ENCODE measurements at regions not wholly inside any gene's neighbourhood (a gene's known extent, or its start where the extent isn't known, plus 50 kb on each side); places are given as distances from the start of the nearest gene placed in this dataset.

DNA sequence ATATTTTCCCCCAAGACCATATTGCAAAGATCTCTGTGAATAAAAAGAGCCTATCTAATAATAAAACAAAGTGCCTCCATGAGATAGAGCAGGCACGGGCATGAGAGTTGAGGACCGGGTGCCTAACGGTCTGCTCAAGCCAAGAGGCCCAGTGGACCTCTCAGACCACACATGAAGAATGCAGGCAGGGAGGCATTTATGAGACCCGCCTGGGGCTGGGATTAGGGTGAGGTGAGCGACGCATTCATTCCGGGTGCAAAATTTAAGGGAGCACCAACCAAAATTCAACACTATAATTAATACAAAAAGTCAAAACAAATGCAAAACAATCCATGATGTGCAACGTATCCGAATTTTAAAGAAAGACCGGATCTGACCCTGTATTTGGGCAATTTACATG lies 108.5 kb downstream of the MAF start:
- no peak for DNase-seq
- Mint-ChIP-seq H3K36me3 (no peaks in the 10 kb centered on the region), H3K4me1 (peaks cover 0 to 5% (median 2%) of the 10 kb centered on the region in 3 donors), H3K27ac (no peak overlapping the region), H3K4me3 (no peak overlapping the region), H3K27me3 (peaks cover 5 to 9% of the 10 kb centered on the region in 2 donors), H3K9me3 (peaks cover 3 to 7% (median 4%) of the 10 kb centered on the region in 3 donors)
- no peak for ATAC-seq (replicated peaks in 1 of 4)
- WGBS (ENCODE audit: insufficient coverage), result 100% methylated on average over 1 of the region's 10 CpGs
- ChIA-PET CTCF (interaction anchor here in 1 of 2 donors (0.6 kb wide), 2 partner anchors 78 to 984 kb away, joined by 3 to 6 read pairs; no protein-coding TSS in a partner anchor), POLR2A (no interaction called here)
- no peaks in the 10 kb centered on the region for H3K36me3 ChIP-seq (ENCODE audit: control insufficient read depth in 2 of 2, extremely low read depth in 1 of 2, insufficient read depth in 1 of 2, low read length in 1 of 2)
- no peaks in the 10 kb centered on the region for H3K27me3 ChIP-seq (replicated peaks in 1 of 2; ENCODE audit: control insufficient read depth in 2 of 2, extremely low read depth in 1 of 2, insufficient read depth in 2 of 2, low read length in 1 of 2)
- no peak overlapping the region for H3K4me3 ChIP-seq (ENCODE audit: control insufficient read depth in 1 of 2, extremely low read depth in 1 of 2, low read length in 1 of 2)
- no peak overlapping the region for H3K27ac ChIP-seq (ENCODE audit: low read length)
- H3K9me3 ChIP-seq, result no peaks in the 10 kb centered on the region
- peaks cover 0 to 6% of the 10 kb centered on the region in 2 experiments for H3K4me1 ChIP-seq (ENCODE audit: control insufficient read depth in 1 of 2, extremely low read depth in 1 of 2, insufficient read depth in 2 of 2, low read length in 2 of 2)

DNA sequence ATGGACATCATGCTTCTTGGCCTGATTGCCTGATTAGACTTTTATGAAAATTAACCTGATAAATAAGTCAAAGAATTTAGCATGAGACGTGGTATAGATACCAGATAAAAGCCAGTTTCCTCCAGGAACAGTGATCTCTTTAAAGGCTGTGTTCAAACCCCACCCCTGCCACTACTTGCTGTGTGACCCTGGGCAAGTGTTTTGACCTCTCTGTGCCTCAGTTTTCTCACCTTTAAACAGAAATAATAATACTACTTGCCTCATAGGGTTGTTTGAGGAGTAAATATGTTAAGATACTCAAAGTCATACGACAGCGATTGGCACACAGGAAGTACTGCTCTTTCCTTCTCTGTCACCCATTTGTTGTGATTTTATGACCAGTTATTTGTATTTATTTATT lies 115.5 kb downstream of the MAF start:
- H3K27me3 Mint-ChIP-seq, result peaks cover 11 to 14% of the 10 kb centered on the region in 2 donors
- POLR2A ChIA-PET, result no interaction called here

DNA sequence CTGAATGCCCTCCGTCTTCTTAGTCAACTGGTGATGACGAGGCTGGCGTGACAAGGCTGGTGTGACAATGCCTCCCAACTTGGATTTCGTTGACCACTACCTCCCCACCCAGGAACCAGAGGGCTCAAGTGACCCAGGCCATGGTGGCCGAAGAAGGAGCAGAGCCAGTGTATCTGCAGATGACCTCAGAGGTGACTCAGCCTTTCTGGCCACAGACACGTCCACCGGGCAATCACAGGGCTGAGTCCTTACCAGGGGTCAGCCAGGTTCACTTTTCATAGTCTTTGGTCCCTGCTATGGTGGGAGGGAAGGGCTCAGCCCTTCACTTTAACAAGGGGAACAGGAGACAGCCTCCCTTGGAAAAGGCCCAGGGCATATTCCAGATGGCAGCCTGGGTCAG lies 116.3 kb downstream of the MAF start:
- CTCF ChIA-PET, result no interaction called here
- no peaks in the 10 kb centered on the region for H3K36me3 Mint-ChIP-seq
- no peak overlapping the region for H3K4me3 Mint-ChIP-seq

More for the DNA sequence above, 115.5 kb downstream of the MAF start:
- Mint-ChIP-seq H3K4me3 (no peak overlapping the region), H3K27ac (no peak overlapping the region), H3K4me1 (no peaks in the 10 kb centered on the region), H3K9me3 (no peaks in the 10 kb centered on the region), H3K36me3 (no peaks in the 10 kb centered on the region)
- Histone ChIP-seq H3K36me3 (ENCODE audit: control insufficient read depth in 2 of 2, extremely low read depth in 1 of 2, insufficient read depth in 1 of 2, low read length in 1 of 2) (no peaks in the 10 kb centered on the region), H3K27me3 (replicated peaks in 1 of 2; ENCODE audit: control insufficient read depth in 2 of 2, extremely low read depth in 1 of 2, insufficient read depth in 2 of 2, low read length in 1 of 2) (peaks cover 0 to 5% of the 10 kb centered on the region in 2 experiments), H3K4me1 (ENCODE audit: control insufficient read depth in 1 of 2, extremely low read depth in 1 of 2, insufficient read depth in 2 of 2, low read length in 2 of 2) (no peaks in the 10 kb centered on the region), H3K4me3 (ENCODE audit: control insufficient read depth in 1 of 2, extremely low read depth in 1 of 2, low read length in 1 of 2) (no peak overlapping the region), H3K27ac (ENCODE audit: low read length) (no peak overlapping the region), H3K9me3 (no peaks in the 10 kb centered on the region)
- no CpG with 5 or more reads among the region's 3 CpGs for WGBS (ENCODE audit: insufficient coverage)
- ATAC-seq (replicated peaks in 1 of 4) (no peak), DNase-seq (no peak)
- CTCF ChIA-PET, result no interaction called here

GRCh38 chr16:79483336-79483735 lies 117.2 kb downstream of the MAF start:
- CTCF ChIA-PET, result no interaction called here
- H3K36me3 Mint-ChIP-seq, result no peaks in the 10 kb centered on the region
- no peak overlapping the region for H3K27ac ChIP-seq (ENCODE audit: low read length)
- no peaks in the 10 kb centered on the region for H3K4me1 Mint-ChIP-seq
- 89% methylated on average over 3 of the region's 3 CpGs for WGBS (ENCODE audit: insufficient coverage)
- H3K27ac Mint-ChIP-seq, result no peak overlapping the region
- DNase-seq, result no peak
- H3K27me3 ChIP-seq (replicated peaks in 1 of 2; ENCODE audit: control insufficient read depth in 2 of 2, extremely low read depth in 1 of 2, insufficient read depth in 2 of 2, low read length in 1 of 2), result peaks cover 0 to 5% of the 10 kb centered on the region in 2 experiments
- H3K27me3 Mint-ChIP-seq, result peaks cover 5 to 13% of the 10 kb centered on the region in 2 donors
- no peak overlapping the region for H3K4me3 ChIP-seq (ENCODE audit: control insufficient read depth in 1 of 2, extremely low read depth in 1 of 2, low read length in 1 of 2)
- no peaks in the 10 kb centered on the region for H3K9me3 Mint-ChIP-seq
- no peak overlapping the region for H3K4me3 Mint-ChIP-seq
- ATAC-seq (replicated peaks in 1 of 4), result no peak
- POLR2A ChIA-PET, result no interaction called here
- no peaks in the 10 kb centered on the region for H3K4me1 ChIP-seq (ENCODE audit: control insufficient read depth in 1 of 2, extremely low read depth in 1 of 2, insufficient read depth in 2 of 2, low read length in 2 of 2)
- H3K9me3 ChIP-seq, result no peaks in the 10 kb centered on the region
- no peaks in the 10 kb centered on the region for H3K36me3 ChIP-seq (ENCODE audit: control insufficient read depth in 2 of 2, extremely low read depth in 1 of 2, insufficient read depth in 1 of 2, low read length in 1 of 2)

More for the DNA sequence above, 116.3 kb downstream of the MAF start:
- POLR2A ChIA-PET, result interaction anchor here in 1 of 2 donors (0.6 kb wide), 1 partner anchor 32 kb away, joined by 11 read pairs; no protein-coding TSS in a partner anchor
- 86% methylated on average over 6 of the region's 7 CpGs for WGBS (ENCODE audit: insufficient coverage)
- no peaks in the 10 kb centered on the region for H3K4me1 ChIP-seq (ENCODE audit: control insufficient read depth in 1 of 2, extremely low read depth in 1 of 2, insufficient read depth in 2 of 2, low read length in 2 of 2)
- peaks cover 0 to 5% of the 10 kb centered on the region in 2 experiments for H3K27me3 ChIP-seq (replicated peaks in 1 of 2; ENCODE audit: control insufficient read depth in 2 of 2, extremely low read depth in 1 of 2, insufficient read depth in 2 of 2, low read length in 1 of 2)
- ATAC-seq (replicated peaks in 1 of 4), result no peak
- DNase-seq, result no peak
- H3K4me3 ChIP-seq (ENCODE audit: control insufficient read depth in 1 of 2, extremely low read depth in 1 of 2, low read length in 1 of 2), result no peak overlapping the region
- no peaks in the 10 kb centered on the region for H3K9me3 ChIP-seq
- H3K36me3 ChIP-seq (ENCODE audit: control insufficient read depth in 2 of 2, extremely low read depth in 1 of 2, insufficient read depth in 1 of 2, low read length in 1 of 2), result no peaks in the 10 kb centered on the region
- Mint-ChIP-seq H3K4me1 (no peaks in the 10 kb centered on the region), H3K9me3 (no peaks in the 10 kb centered on the region), H3K27ac (no peak overlapping the region), H3K27me3 (peaks cover 9 to 13% of the 10 kb centered on the region in 2 donors)
- no peak overlapping the region for H3K27ac ChIP-seq (ENCODE audit: low read length)

GRCh38 chr16:79482011-79482410 lies 118.5 kb downstream of the MAF start:
- H3K4me1 Mint-ChIP-seq, result no peaks in the 10 kb centered on the region
- DNase-seq, result no peak
- ChIA-PET POLR2A (no interaction called here), CTCF (no interaction called here)
- H3K27ac Mint-ChIP-seq, result no peak overlapping the region
- no peak overlapping the region for H3K4me3 ChIP-seq (ENCODE audit: control insufficient read depth in 1 of 2, extremely low read depth in 1 of 2, low read length in 1 of 2)
- H3K9me3 ChIP-seq, result no peaks in the 10 kb centered on the region
- no peak overlapping the region for H3K27ac ChIP-seq (ENCODE audit: low read length)
- no peaks in the 10 kb centered on the region for H3K4me1 ChIP-seq (ENCODE audit: control insufficient read depth in 1 of 2, extremely low read depth in 1 of 2, insufficient read depth in 2 of 2, low read length in 2 of 2)
- WGBS (ENCODE audit: insufficient coverage), result 50% methylated on average over 1 of the region's 3 CpGs
- H3K36me3 ChIP-seq (ENCODE audit: control insufficient read depth in 2 of 2, extremely low read depth in 1 of 2, insufficient read depth in 1 of 2, low read length in 1 of 2), result no peaks in the 10 kb centered on the region
- peaks cover 5 to 12% of the 10 kb centered on the region in 2 donors for H3K27me3 Mint-ChIP-seq
- no peaks in the 10 kb centered on the region for H3K36me3 Mint-ChIP-seq
- peaks cover 0 to 5% of the 10 kb centered on the region in 2 experiments for H3K27me3 ChIP-seq (replicated peaks in 1 of 2; ENCODE audit: control insufficient read depth in 2 of 2, extremely low read depth in 1 of 2, insufficient read depth in 2 of 2, low read length in 1 of 2)
- no peaks in the 10 kb centered on the region for H3K9me3 Mint-ChIP-seq
- ATAC-seq (replicated peaks in 1 of 4), result no peak
- H3K4me3 Mint-ChIP-seq, result no peak overlapping the region

- Mint-ChIP-seq H3K36me3 (no peaks in the 10 kb centered on the region), H3K27ac (no peak overlapping the region), H3K27me3 (peaks cover 5 to 10% of the 10 kb centered on the region in 2 donors), H3K4me3 (no peak overlapping the region), H3K9me3 (no peaks in the 10 kb centered on the region), H3K4me1 (no peaks in the 10 kb centered on the region)
- WGBS (ENCODE audit: insufficient coverage), result no CpG with 5 or more reads among the region's 3 CpGs
- CTCF ChIA-PET, result no interaction called here
- DNase-seq (no peak), ATAC-seq (replicated peaks in 1 of 4) (no peak)
- Histone ChIP-seq H3K36me3 (ENCODE audit: control insufficient read depth in 2 of 2, extremely low read depth in 1 of 2, insufficient read depth in 1 of 2, low read length in 1 of 2) (no peaks in the 10 kb centered on the region), H3K9me3 (no peaks in the 10 kb centered on the region), H3K27ac (ENCODE audit: low read length) (no peak overlapping the region), H3K4me3 (ENCODE audit: control insufficient read depth in 1 of 2, extremely low read depth in 1 of 2, low read length in 1 of 2) (no peak overlapping the region), H3K4me1 (ENCODE audit: control insufficient read depth in 1 of 2, extremely low read depth in 1 of 2, insufficient read depth in 2 of 2, low read length in 2 of 2) (no peaks in the 10 kb centered on the region), H3K27me3 (replicated peaks in 1 of 2; ENCODE audit: control insufficient read depth in 2 of 2, extremely low read depth in 1 of 2, insufficient read depth in 2 of 2, low read length in 1 of 2) (peaks cover 0 to 5% of the 10 kb centered on the region in 2 experiments)
- POLR2A ChIA-PET, result no interaction called here
These were observed 119.6 kb downstream of the MAF start for GRCh38 chr16:79480929-79481328.

DNA sequence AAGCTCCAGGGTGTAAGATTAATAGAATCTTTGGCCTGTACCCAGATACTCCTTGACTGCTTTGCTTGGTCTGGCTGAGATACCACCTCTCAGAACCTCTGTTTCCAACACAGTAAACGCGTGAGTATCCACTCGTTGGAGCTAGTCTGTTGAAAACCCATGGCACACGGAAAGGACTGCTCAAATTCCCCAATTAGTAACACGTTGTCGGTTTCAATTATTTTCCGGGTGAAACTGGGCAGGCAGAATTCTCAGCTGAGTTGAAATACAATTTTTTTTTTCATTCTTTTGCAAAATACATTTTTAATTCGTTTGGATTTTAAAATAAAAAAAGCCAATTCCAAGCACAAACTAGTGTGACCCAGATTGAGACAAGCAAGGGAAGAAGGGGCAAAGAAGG lies 120.5 kb downstream of the MAF start:
- no peaks in the 10 kb centered on the region for H3K36me3 ChIP-seq (ENCODE audit: control insufficient read depth in 2 of 2, extremely low read depth in 1 of 2, insufficient read depth in 1 of 2, low read length in 1 of 2)
- ChIA-PET POLR2A (no interaction called here), CTCF (no interaction called here)
- DNase-seq, result no peak
- H3K27ac ChIP-seq (ENCODE audit: low read length), result no peak overlapping the region
- Mint-ChIP-seq H3K9me3 (no peaks in the 10 kb centered on the region), H3K27ac (no peak overlapping the region), H3K4me1 (no peaks in the 10 kb centered on the region), H3K27me3 (peaks cover 5 to 10% of the 10 kb centered on the region in 2 donors), H3K4me3 (no peak overlapping the region), H3K36me3 (no peaks in the 10 kb centered on the region)
- no peak for ATAC-seq (replicated peaks in 1 of 4)
- no peak overlapping the region for H3K4me3 ChIP-seq (ENCODE audit: control insufficient read depth in 1 of 2, extremely low read depth in 1 of 2, low read length in 1 of 2)
- peaks cover 0 to 5% of the 10 kb centered on the region in 2 experiments for H3K27me3 ChIP-seq (replicated peaks in 1 of 2; ENCODE audit: control insufficient read depth in 2 of 2, extremely low read depth in 1 of 2, insufficient read depth in 2 of 2, low read length in 1 of 2)
- no peaks in the 10 kb centered on the region for H3K9me3 ChIP-seq
- 88% methylated on average over 5 of the region's 8 CpGs for WGBS (ENCODE audit: insufficient coverage)
- H3K4me1 ChIP-seq (ENCODE audit: control insufficient read depth in 1 of 2, extremely low read depth in 1 of 2, insufficient read depth in 2 of 2, low read length in 2 of 2), result no peaks in the 10 kb centered on the region
